Neural cell (in vitro differentiated cells): ENCODE measurements at regions not wholly inside any gene's neighbourhood (a gene's known extent, or its start where the extent isn't known, plus 50 kb on each side); places are given as distances from the start of the nearest gene placed in this dataset.

Source experiments
- EZH2 ChIP-seq: fragments of 200-600, 300-800 bp; shearing (Covaris generic), sonication (generic); IDR thresholded peaks from 2 replicates; pipeline ENCODE4 v1.6.1; 2014; ENCODE audit warnings: antibody characterized with exemption, low read length, borderline replicate concordance, mild to moderate bottlenecking; ENCODE audit not compliant: insufficient read depth, poor library complexity, severe bottlenecking
- POLR2AphosphoS5 ChIP-seq: IDR thresholded peaks from 2 replicates; pipeline ENCODE4 v1.6.1; 2012
- SMC3 ChIP-seq: fragments of 450-650 bp; conservative IDR thresholded peaks from 2 replicates; pipeline ENCODE4 v1.6.1; 2014; ENCODE audit warnings: antibody characterized with exemption, mild to moderate bottlenecking, moderate library complexity; ENCODE audit not compliant: poor library complexity
- TAF1 ChIP-seq: IDR thresholded peaks from 2 replicates; pipeline ENCODE4 v1.6.1; 2012; ENCODE audit warnings: low read depth
- TF ChIP-seq, protein P1 (sequence below): fragments of 450-650 bp; IDR thresholded peaks from 2 replicates; pipeline ENCODE4 v1.5.1; 2014; ENCODE audit warnings: antibody characterized with exemption, mild to moderate bottlenecking, moderate library complexity; ENCODE audit not compliant: poor library complexity, severe bottlenecking

GRCh38 chr11:44437122-44437521 is 127.2 kb upstream of the ALX4 start:
- TF ChIP-seq, protein P1, sequence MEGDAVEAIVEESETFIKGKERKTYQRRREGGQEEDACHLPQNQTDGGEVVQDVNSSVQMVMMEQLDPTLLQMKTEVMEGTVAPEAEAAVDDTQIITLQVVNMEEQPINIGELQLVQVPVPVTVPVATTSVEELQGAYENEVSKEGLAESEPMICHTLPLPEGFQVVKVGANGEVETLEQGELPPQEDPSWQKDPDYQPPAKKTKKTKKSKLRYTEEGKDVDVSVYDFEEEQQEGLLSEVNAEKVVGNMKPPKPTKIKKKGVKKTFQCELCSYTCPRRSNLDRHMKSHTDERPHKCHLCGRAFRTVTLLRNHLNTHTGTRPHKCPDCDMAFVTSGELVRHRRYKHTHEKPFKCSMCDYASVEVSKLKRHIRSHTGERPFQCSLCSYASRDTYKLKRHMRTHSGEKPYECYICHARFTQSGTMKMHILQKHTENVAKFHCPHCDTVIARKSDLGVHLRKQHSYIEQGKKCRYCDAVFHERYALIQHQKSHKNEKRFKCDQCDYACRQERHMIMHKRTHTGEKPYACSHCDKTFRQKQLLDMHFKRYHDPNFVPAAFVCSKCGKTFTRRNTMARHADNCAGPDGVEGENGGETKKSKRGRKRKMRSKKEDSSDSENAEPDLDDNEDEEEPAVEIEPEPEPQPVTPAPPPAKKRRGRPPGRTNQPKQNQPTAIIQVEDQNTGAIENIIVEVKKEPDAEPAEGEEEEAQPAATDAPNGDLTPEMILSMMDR, result no peak
- TF ChIP-seq EZH2 (no peak), SMC3 (no peak), POLR2AphosphoS5 (no peak), TAF1 (no peak)
